GM18907 (cell line): ENCODE measurements at regions not wholly inside any gene's neighbourhood (a gene's known extent, or its start where the extent isn't known, plus 50 kb on each side); places are given as distances from the start of the nearest gene placed in this dataset.
"Not testable (repeated sequence)": the region's sequence is repeated elsewhere in the genome, so short reads cannot be mapped to it uniquely, and the experiment has no call there.

Experiments used
- ATAC-seq: cut with Tn5 transposase; IDR thresholded peaks from one replicate; pipeline ENCODE4 v1.9.1; 2021; ENCODE audit warnings: mild to moderate bottlenecking, moderate library complexity; ENCODE audit not compliant: unreplicated experiment

DNA sequence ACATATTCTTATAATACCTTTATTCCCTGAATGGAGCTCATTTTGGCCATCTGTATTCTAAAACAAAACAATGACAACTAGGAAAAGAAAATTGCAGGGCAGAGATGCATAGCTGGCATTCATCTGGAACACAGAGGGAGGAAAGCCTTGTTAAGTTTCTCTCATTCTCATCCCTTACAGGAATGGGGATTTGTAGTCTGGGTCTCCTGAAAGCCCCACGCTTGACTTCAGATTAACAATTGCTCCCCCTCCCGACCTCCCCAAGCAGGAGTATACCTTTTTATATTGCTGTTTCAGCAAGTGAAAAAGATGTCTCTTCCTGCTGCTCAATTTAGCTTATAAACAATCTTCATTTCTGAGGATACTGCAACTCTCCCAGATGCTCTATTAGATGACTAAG is 812.1 kb downstream of the EFNA5 start:
- ATAC-seq, result no peak

GRCh38 chr5:106854922-106855321 is 815.8 kb downstream of the EFNA5 start:
- no peak for ATAC-seq

GRCh38 chr5:106854105-106854687 is 816.5 kb downstream of the EFNA5 start:
- ATAC-seq, result no peak

GRCh38 chr5:106853266-106853665 is 817.5 kb downstream of the EFNA5 start:
- ATAC-seq, result no peak

- ATAC-seq, result no peak
Observed at GRCh38 chr5:106849266-106849665, 821.5 kb downstream of the EFNA5 start.

- ATAC-seq, result no peak
Observed at GRCh38 chr5:106843812-106844416, 826.8 kb downstream of the EFNA5 start.

DNA sequence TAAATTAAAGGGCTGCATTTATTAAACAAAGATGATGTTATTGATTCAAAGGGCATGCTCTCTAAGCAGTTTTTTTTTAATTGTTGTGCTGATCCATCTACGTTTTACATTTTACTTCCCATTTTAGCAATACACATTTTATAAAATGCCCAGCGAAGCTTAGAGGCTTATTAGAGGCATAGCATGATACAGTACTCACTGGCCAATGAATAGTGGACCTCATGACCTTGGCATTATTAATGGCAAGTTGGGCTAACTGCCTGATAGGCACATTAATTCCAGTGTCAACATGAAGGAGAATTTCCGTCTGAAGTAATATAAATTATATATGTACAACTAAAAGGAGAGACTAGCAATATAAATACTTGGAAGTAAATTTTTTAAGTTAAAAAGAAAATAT is 837.2 kb downstream of the EFNA5 start:
- ATAC-seq, result no peak

GRCh38 chr5:106827061-106827460 is 843.7 kb downstream of the EFNA5 start:
- ATAC-seq, result no peak

DNA sequence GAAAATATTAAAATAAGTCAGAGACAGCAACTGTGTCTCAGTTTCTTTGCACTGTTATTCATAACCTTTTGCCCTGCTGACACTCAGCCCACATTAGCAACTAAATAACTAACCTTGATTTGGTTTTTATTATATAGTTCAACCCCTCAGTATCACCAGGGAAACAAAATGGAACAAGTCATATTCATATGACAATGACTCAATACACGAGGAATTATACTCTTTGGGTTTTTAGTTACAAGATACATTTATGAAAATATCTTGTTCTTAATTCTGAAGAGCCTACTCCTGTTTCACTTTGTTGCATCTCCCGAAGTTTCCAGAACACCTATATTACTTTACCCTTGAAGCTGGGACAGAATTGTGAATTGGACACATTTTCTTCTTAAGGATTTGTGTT is 845.4 kb downstream of the EFNA5 start:
- no peak for ATAC-seq

GRCh38 chr5:106822851-106823250 is 847.9 kb downstream of the EFNA5 start:
- ATAC-seq, result no peak

- no peak for ATAC-seq
Observed at GRCh38 chr5:106818552-106818951, 852.2 kb downstream of the EFNA5 start.

DNA sequence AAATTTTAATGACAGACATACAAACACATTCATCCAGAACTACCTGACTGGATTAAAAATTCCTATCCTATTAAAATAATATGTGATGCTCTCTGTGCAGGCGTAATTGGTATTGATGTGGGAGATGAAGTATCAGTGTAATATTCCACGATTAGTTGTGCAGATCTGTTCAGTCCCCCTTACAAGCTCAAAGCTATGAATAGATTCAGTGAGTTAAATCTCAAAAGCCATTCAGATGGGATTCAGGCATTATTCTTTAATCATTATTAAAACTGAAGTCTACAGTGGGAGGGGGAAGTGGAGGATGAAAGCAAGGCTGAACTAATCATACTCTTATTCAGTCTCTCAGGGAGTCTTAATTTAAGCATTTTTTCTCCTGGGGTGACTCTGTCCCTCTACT is 855.8 kb downstream of the EFNA5 start:
- no peak for ATAC-seq

- no peak for ATAC-seq
Observed at GRCh38 chr5:106801554-106801953, 869.2 kb downstream of the EFNA5 start.

DNA sequence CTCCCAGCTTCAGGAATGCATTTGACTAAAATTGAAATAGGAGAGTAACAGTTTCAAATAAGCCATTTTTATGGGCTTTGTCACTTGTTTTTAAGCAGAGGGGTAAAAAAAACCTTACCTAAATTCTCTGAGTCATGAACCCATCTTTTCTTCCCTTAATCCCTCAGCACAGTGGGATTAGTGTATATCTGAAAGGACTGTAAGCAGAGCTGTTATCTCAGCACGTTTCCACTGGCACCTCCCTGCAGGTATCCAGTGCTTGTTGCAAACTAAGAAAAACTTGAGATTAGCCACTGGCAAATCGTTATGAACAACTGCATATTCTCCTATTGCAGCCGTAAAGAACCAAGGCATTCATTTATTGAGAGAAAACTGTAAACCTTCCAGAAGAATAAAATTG is 872.7 kb downstream of the EFNA5 start:
- ATAC-seq, result no peak

- no peak for ATAC-seq
Observed at GRCh38 chr5:106796081-106796480, 874.7 kb downstream of the EFNA5 start.

- ATAC-seq, result no peak
Observed at GRCh38 chr5:106784846-106785245, 885.9 kb downstream of the EFNA5 start.

DNA sequence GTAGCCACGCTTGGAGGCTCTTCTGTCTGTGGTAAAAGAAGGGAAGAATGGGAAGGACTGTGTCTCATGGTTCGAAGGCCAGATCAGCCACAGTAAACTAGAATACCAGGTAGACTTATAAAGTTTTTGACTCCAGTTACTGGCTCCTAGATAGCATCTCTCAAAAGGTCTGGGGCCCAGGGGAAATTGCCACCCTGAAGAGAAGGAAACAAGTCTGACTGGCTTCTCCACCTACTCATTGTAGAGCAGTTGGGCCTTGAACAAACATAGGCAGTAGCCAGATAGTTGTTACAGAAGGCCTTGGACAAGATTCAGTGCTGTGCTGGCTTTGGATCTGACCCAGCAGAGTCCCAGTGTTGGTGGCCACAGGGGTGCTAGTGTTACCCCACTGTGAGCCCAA is 890.4 kb downstream of the EFNA5 start:
- ATAC-seq, result no peak

DNA sequence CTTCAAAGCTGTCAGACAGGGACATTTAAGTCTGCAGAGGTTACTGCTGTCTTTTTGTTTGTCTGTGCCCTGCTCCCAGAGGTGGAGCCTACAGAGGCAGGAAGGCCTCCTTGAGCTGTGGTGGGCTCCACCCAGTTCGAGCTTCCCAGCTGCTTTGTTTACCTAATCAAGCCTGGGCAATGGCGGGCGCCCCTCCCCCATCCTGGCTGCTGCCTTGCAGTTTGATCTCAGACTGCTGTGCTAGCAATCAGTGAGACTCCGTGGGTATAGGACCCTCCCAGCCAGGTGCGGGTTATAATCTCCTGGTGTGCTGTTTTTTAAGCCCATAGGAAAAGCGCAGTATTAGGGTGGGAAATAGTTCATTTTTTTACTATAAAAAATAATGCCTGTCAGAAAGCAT is 894.2 kb downstream of the EFNA5 start:
- not testable (repeated sequence) for ATAC-seq

GRCh38 chr5:106768392-106768791 is 902.3 kb downstream of the EFNA5 start:
- no peak for ATAC-seq

- ATAC-seq, result no peak
Observed at GRCh38 chr5:106766916-106767315, 903.8 kb downstream of the EFNA5 start.

DNA sequence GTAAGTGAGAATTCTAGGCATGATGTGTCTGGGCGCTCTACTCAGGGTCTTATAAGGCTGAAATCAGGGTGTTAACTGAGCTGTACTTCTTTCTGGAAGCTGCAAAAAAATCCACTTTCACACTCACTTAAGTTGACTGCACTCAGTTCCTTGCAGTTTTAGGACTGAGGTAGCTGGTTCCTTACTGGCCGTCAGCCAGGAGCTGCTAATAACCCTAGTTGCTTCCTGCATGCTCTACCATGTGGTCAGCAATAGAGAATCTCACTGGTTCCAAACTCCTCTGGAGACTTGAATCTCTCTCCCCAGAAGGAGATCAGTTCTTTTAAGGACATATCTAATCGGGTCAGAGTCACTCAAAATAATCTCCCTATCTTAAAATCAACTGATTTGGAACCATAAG is 911.2 kb downstream of the EFNA5 start:
- no peak for ATAC-seq

GRCh38 chr5:106759152-106759551 is 911.6 kb downstream of the EFNA5 start:
- ATAC-seq, result no peak

DNA sequence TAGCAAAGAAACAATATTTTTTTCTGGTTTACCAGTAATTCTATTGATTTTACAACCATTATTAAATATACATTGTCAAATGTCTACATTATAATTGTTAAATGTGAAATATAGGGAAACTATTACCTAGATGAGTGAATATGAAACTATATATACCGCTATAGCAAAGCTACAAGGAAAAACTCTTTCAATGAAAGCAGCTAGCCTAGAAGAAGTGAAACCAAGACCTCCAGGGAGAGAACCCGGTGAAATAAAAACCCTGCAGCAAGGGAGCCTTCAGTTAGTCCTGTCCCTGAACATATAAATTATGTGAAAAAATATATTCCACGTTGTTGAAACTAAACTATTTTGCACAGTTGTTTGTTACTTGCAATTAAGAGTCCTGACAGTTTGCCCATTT is 913.1 kb downstream of the EFNA5 start:
- no peak for ATAC-seq
